Body of pancreas (tissue), 4 donors: ENCODE measurements at regions not wholly inside any gene's neighbourhood (a gene's known extent, or its start where the extent isn't known, plus 50 kb on each side); places are given as distances from the start of the nearest gene placed in this dataset.

ENCODE experiments used
- ATAC-seq: fragments of 150-250 bp; one replicate; pipeline ENCODE4 v1.9.1; 2016
- DNase-seq, 4 donors: peaks; one replicate each; pipeline ENCODE4 v3.0.0-alpha.2; 2019
- H3K27ac ChIP-seq, 4 donors: fragments of 200-600 bp; sonication (generic); 1 replicate in 3 of 4; 2 replicates in 1 of 4; pipeline versions ENCODE4 v1.5.1 to v1.6.1; 2016 to 2019; ENCODE audit warnings: mild to moderate bottlenecking in 1 of 4, mixed read lengths in 1 of 4, moderate library complexity in 1 of 4
- H3K27me3 ChIP-seq, 2 donors: fragments of 200-600 bp; sonication (generic); one replicate each; pipeline ENCODE4 v1.6.0; 2016; ENCODE audit warnings: mild to moderate bottlenecking in 1 of 2
- H3K36me3 ChIP-seq, 2 donors: fragments of 200-600 bp; sonication (generic); replicated peaks in 1 of 2; 2 replicates each; pipeline ENCODE4 v1.5.1; 2016; ENCODE audit warnings: low read depth in 2 of 2; ENCODE audit not compliant: insufficient read depth in 1 of 2
- H3K4me1 ChIP-seq: fragments of 200-600 bp; sonication (generic); one replicate; pipeline ENCODE4 v1.6.0; 2016
- H3K4me3 ChIP-seq, 2 donors: fragments of 200-600 bp; sonication (generic); 1 replicate in 1 of 2; 2 replicates in 1 of 2; pipeline ENCODE4 v1.5.1; 2016 to 2019
- H3K9me3 ChIP-seq, 3 donors: fragments of 200-600 bp; sonication (generic); 1 replicate in 2 of 3; 2 replicates in 1 of 3; pipeline ENCODE4 v1.5.1; 2016
- POLR2A ChIP-seq, 3 donors: fragments of 450-650 bp; IDR thresholded peaks; one replicate each; pipeline ENCODE4 v1.6.1; 2016; ENCODE audit warnings: antibody characterized with exemption in 3 of 3, mild to moderate bottlenecking in 2 of 3
- WGBS, 2 donors: methylation state at CpG; one replicate each; pipeline ENCODE4 v1.1.5; 2017; 5-methylcytosine and 5-hydroxymethylcytosine counted together
- intact Hi-C: fragments of 100-400 bp; cut with DNase I; formaldehyde crosslinking; loops from one replicate; pipeline ENCODE4 v1.15.1; 2023
- TF ChIP-seq, protein P1 (sequence below), 7 experiments: fragments of 450-650 bp in 4 of 7; fragments of 200-600 bp in 3 of 7; sonication (generic) in 3 of 7; IDR thresholded peaks; one replicate each; pipeline ENCODE4 v1.5.1; 2016 to 2019; ENCODE audit warnings: antibody characterized with exemption in 7 of 7

DNA sequence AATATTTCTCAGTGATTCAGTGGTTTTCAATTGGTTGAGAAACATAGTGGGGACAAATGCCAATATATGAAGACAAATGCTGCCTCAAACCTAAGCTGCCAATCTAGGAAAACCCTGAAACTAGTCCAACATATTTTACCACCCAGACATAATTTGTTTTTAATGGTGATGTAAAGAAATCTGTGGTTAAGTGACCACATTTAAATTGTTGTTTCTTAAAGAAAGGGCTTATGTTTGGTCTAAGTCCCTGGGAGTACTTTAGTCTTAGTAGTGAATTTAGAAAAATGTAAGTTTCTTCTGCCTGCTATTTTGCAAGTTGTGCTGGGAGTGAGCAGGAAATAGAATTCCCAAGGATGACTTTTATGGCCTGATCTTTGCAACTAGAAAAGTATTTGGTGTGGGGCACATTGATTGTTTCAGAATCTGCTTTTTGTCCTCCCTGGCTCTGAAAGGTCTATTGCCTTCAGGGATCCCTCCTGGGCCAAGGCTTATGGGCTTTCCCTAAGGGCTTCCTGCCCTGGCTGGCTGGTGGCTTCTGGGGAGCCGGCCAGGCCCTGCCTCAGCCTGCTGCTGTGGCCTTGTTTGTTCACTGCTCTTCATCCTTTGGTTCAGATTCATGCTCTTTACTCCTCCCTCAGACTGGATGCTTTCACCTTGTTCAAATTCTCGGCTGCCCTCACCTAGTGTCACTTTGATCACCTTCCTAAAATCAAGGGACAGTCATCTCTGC is 169.8 kb upstream of the JADE1 start:
- Histone ChIP-seq H3K4me1 (peaks cover 24% of the 10 kb centered on the region), H3K27me3 (no peaks in the 10 kb centered on the region), H3K9me3 (no peaks in the 10 kb centered on the region), H3K36me3 (no peaks in the 10 kb centered on the region), H3K27ac (peak overlapping the region; percentile 29 to 58 (median 46)), H3K4me3 (no peak overlapping the region)
- DNase-seq (peak in 1 of 4 donors; percentile 26), ATAC-seq (no peak)
- 54 to 64% methylated on average over 2 of the region's 2 CpGs for WGBS, 2 donors
- intact Hi-C loops = no loop called here
- TF ChIP-seq, protein P1, sequence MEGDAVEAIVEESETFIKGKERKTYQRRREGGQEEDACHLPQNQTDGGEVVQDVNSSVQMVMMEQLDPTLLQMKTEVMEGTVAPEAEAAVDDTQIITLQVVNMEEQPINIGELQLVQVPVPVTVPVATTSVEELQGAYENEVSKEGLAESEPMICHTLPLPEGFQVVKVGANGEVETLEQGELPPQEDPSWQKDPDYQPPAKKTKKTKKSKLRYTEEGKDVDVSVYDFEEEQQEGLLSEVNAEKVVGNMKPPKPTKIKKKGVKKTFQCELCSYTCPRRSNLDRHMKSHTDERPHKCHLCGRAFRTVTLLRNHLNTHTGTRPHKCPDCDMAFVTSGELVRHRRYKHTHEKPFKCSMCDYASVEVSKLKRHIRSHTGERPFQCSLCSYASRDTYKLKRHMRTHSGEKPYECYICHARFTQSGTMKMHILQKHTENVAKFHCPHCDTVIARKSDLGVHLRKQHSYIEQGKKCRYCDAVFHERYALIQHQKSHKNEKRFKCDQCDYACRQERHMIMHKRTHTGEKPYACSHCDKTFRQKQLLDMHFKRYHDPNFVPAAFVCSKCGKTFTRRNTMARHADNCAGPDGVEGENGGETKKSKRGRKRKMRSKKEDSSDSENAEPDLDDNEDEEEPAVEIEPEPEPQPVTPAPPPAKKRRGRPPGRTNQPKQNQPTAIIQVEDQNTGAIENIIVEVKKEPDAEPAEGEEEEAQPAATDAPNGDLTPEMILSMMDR (IDR thresholded peaks at IDR 0.05) = no peak
- TF ChIP-seq POLR2A (IDR thresholded peaks at IDR 0.05) = no peak

DNA sequence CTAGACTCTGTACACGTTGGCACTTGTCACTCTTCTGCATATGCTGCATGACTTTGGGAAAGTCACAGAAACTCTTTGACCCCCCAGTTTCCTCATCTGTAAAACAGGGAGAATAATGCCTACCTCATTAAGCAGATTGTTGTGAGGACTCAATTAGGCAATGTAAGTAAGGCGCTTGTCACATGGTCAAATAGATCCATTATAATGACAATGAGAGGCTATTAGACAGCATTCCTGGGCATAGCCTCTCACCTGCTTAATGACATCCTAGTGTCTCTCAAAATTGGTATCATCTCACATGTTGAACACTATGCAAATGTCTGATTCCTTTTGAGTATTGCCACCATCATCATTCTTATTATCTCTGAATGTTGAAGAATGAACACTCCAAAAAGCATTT is 172.6 kb upstream of the JADE1 start:
- Histone ChIP-seq H3K27me3 (no peaks in the 10 kb centered on the region), H3K4me3 (no peak overlapping the region), H3K36me3 (no peaks in the 10 kb centered on the region), H3K9me3 (no peaks in the 10 kb centered on the region), H3K4me1 (peaks cover 50% of the 10 kb centered on the region), H3K27ac (peak overlapping the region in 3 of 4 donors; percentile 87 to 93 (median 89))
- intact Hi-C loops = no loop called here
- DNase-seq (no peak), ATAC-seq (no peak)
- WGBS, 2 donors = 84 to 100% methylated on average over 1 to 2 of the region's 2 CpGs
- TF ChIP-seq, protein P1 (IDR thresholded peaks at IDR 0.05) = no peak
- no peak for TF ChIP-seq POLR2A (IDR thresholded peaks at IDR 0.05)

DNA sequence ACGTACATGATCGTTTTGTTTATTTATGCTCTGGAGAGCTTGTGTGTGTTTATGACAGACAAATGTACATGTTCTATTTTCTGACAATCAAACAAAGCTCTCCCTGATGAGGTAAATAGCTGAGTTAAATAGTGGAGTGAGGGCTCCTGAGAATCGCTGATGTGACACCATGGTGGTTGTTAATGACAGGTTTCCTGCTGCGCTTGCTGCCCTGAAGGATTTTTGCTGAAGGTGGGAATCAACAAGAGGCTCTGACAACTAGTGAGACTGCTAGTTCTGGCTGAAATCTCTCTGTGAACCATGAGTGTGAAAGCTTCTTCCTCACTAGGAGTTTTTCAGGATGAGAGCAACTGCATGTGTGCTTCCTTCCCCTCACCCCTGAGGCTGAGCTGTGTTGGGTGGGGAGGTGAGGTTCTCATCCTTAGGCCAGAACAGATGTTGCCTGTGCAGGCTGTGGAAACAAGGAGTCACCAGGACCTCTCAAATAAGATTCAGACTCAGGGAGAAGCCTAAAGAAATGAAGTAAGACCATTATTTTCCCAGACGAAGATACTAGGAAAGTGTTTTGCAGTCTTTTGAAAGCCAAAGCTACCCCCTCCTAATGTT is 173.4 kb upstream of the JADE1 start:
- Histone ChIP-seq H3K27ac (peak overlapping the region; percentile 87 to 93 (median 90)), H3K36me3 (no peaks in the 10 kb centered on the region)
- 30 to 40% methylated on average over 5 of the region's 5 CpGs for WGBS, 2 donors

DNA sequence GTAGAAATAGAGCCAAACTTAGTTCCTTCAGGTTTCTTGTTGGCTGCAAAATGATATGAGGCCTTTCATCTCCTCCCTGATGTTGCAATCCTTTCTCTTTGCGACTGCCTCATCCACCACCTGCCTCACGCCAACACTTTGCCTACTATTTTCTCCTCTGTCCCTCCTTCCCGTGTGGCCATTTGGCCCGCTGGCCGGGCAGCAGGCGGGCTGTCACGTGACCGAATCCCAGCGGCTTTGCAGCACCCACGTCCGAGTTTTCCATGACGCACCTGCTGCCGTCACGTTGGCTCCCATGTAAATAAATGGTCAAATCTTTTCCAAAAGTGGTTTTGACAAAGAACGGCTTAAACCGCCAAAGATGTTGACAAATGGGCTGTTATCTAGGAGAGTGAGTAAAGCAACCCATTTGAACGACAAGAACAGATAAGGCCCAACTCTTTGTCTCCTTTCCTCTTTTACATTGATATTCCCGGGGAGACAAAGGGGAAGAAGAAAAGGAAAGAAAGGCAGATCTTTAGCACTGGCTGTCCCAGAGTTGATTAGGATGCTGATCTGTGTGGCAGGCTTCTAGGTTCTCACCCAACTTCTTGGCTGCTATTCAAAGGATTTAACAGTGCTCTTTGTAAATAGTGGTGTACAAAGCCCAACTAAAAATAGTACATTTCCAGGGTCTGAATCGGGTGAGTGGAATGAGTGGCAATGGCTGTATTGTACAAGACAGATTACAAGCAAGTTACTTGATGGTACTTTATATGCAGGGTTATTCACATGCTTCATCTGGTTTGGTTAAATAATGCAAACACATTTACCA is 174.2 kb upstream of the JADE1 start:
- peak overlapping the region; percentile 87 to 93 (median 90) for H3K27ac ChIP-seq
- DNase-seq (peak; percentile 95 to 99 (median 96)), ATAC-seq (peak; percentile 91)
- 13% methylated on average over 17 to 19 of the region's 19 CpGs for WGBS, 2 donors
- H3K4me3 ChIP-seq = no peak overlapping the region
- intact Hi-C loops = no loop called here
- H3K4me1 ChIP-seq = peaks cover 60% of the 10 kb centered on the region
- peak in 2 of 3 donors; percentile 73 to 79 for TF ChIP-seq POLR2A (IDR thresholded peaks at IDR 0.05)
- TF ChIP-seq, protein P1 (IDR thresholded peaks at IDR 0.05) = peak in 3 of 7 experiments; percentile 10 to 27 (median 23)
- H3K27me3 ChIP-seq = no peaks in the 10 kb centered on the region
- no peaks in the 10 kb centered on the region for H3K9me3 ChIP-seq
- H3K36me3 ChIP-seq = no peaks in the 10 kb centered on the region

More for the DNA sequence above, 173.4 kb upstream of the JADE1 start:
- DNase-seq (no peak), ATAC-seq (peak; percentile 8)
- no peak overlapping the region for H3K4me3 ChIP-seq
- intact Hi-C loops = no loop called here
- H3K9me3 ChIP-seq = no peaks in the 10 kb centered on the region
- TF ChIP-seq POLR2A (IDR thresholded peaks at IDR 0.05) = no peak
- TF ChIP-seq, protein P1 (IDR thresholded peaks at IDR 0.05) = no peak
- peaks cover 53% of the 10 kb centered on the region for H3K4me1 ChIP-seq
- H3K27me3 ChIP-seq = no peaks in the 10 kb centered on the region
